ENCODE measurements at regions not wholly inside any gene's neighbourhood (a gene's known extent, or its start where the extent isn't known, plus 50 kb on each side); places are given as distances from the start of the nearest gene placed in this dataset.

DNA sequence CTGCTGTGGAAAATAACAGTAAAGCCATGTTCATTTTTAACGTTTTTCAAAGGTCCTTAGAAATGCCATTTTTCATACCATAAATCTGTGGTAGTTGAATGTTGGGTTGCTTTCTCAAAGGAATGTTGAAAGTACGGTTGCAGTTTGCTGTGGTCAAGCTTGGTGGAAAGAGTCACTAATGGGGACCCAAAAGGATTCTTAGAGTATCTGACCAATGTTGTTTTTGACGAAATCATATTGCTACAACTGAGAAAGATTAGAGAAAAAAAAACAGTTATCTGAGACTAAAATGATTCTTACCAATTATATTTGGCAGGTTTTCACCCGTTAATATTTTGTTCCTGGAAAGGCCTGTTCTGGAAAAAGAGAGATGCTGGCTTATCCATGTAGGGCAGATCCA lies 439.5 kb upstream of the ETAA1 start:
- Histone ChIP-seq H3K4me1 (no peaks in the 10 kb centered on the region), H3K36me3 (no peaks in the 10 kb centered on the region), H3K27me3 (no peaks in the 10 kb centered on the region), H3K4me3 (no peak overlapping the region), H3K27ac (no peak overlapping the region), H3K9me3 (no peaks in the 10 kb centered on the region)
- TF ChIP-seq, protein P1, sequence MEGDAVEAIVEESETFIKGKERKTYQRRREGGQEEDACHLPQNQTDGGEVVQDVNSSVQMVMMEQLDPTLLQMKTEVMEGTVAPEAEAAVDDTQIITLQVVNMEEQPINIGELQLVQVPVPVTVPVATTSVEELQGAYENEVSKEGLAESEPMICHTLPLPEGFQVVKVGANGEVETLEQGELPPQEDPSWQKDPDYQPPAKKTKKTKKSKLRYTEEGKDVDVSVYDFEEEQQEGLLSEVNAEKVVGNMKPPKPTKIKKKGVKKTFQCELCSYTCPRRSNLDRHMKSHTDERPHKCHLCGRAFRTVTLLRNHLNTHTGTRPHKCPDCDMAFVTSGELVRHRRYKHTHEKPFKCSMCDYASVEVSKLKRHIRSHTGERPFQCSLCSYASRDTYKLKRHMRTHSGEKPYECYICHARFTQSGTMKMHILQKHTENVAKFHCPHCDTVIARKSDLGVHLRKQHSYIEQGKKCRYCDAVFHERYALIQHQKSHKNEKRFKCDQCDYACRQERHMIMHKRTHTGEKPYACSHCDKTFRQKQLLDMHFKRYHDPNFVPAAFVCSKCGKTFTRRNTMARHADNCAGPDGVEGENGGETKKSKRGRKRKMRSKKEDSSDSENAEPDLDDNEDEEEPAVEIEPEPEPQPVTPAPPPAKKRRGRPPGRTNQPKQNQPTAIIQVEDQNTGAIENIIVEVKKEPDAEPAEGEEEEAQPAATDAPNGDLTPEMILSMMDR (IDR thresholded peaks at IDR 0.05), result no peak
- TF ChIP-seq POLR2A (IDR thresholded peaks at IDR 0.05) (no peak), EP300 (IDR thresholded peaks at IDR 0.05) (no peak), POLR2AphosphoS5 (IDR thresholded peaks at IDR 0.05) (no peak)
- 75% methylated on average over 4 of the region's 4 CpGs for WGBS
- no peak for DNase-seq (ENCODE audit: low spot score in 2 of 2)

DNA sequence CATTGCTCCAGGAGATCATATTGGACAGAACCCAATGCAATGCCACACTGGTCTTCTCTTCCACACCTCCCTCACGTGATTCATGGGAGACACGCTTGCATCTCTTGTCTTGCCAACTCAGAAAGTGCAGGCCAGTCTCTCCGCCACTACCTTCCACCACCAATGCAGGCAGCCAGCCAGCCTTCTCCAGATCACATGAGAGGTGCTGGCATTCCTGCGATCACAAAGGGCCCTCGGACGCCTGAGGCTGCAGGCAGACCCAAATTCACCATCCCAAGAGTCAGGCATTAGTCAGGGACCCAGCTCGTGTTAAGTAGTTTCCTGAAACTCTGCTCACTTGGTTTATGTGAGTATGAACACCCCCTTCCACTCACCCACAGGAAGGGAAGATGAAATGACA lies 437.0 kb upstream of the ETAA1 start:
- Histone ChIP-seq H3K4me1 (no peaks in the 10 kb centered on the region), H3K9me3 (no peaks in the 10 kb centered on the region), H3K4me3 (no peak overlapping the region), H3K36me3 (no peaks in the 10 kb centered on the region), H3K27me3 (no peaks in the 10 kb centered on the region), H3K27ac (no peak overlapping the region)
- TF ChIP-seq, protein P1 (IDR thresholded peaks at IDR 0.05), result no peak
- TF ChIP-seq POLR2A (IDR thresholded peaks at IDR 0.05) (no peak), EP300 (IDR thresholded peaks at IDR 0.05) (no peak), POLR2AphosphoS5 (IDR thresholded peaks at IDR 0.05) (no peak)
- 86% methylated on average over 7 of the region's 7 CpGs for WGBS
- no peak for DNase-seq (ENCODE audit: low spot score in 2 of 2)

DNA sequence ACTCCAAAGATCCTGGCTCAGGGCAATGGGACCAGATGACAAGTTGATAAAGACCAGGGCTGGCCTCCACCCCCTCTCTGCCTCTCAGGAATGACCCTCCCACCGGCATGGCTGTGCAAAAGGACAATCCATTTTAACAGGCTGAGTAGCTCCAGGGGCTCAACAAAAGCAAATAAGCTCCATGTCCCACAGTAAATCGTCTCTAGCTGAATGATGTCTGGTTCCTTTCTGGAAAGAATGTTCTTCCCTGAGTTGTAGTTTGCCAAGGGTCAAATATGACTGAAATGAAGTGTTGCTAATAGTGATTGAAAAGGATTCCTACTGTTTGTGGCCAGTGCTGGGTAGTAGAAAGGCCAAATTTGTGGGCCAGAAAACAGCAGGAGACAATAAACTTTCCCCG lies 434.4 kb upstream of the ETAA1 start:
- no peak for DNase-seq (ENCODE audit: low spot score in 2 of 2)
- no peaks in the 10 kb centered on the region for H3K9me3 ChIP-seq
- no peaks in the 10 kb centered on the region for H3K4me1 ChIP-seq
- no peak for TF ChIP-seq POLR2AphosphoS5 (IDR thresholded peaks at IDR 0.05)
- TF ChIP-seq, protein P1 (IDR thresholded peaks at IDR 0.05), result no peak
- no peak for TF ChIP-seq POLR2A (IDR thresholded peaks at IDR 0.05)
- no peak for TF ChIP-seq EP300 (IDR thresholded peaks at IDR 0.05)
- H3K27me3 ChIP-seq, result no peaks in the 10 kb centered on the region
- no peak overlapping the region for H3K4me3 ChIP-seq
- no peak overlapping the region for H3K27ac ChIP-seq
- WGBS, result 84% methylated on average over 3 of the region's 3 CpGs
- H3K36me3 ChIP-seq, result no peaks in the 10 kb centered on the region

DNA sequence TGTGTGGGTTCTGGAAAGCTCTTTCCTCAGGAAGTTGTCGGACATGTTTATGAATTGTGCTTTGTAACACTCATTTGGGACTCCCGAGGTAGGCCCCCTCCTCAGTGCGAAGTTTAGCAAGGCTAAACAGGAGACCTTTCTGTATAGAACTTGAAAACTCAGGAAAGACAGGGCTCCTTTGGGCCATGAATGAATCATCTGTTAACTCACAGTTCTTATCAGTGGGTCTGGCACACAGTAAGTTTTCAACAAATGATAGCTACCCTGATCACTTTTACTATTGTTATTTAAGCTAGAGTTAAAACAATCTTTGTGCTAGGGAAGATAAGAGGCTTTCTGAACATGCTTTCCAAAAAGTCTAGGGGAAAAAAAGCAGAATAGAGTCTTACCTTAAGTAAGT lies 430.5 kb upstream of the ETAA1 start:
- DNase-seq (ENCODE audit: low spot score in 2 of 2), result no peak
- no peak overlapping the region for H3K27ac ChIP-seq
- TF ChIP-seq POLR2A (IDR thresholded peaks at IDR 0.05) (no peak), POLR2AphosphoS5 (IDR thresholded peaks at IDR 0.05) (no peak), EP300 (IDR thresholded peaks at IDR 0.05) (no peak)
- TF ChIP-seq, protein P1 (IDR thresholded peaks at IDR 0.05), result no peak
- 84% methylated on average over 3 of the region's 3 CpGs for WGBS
- no peak overlapping the region for H3K4me3 ChIP-seq
- no peaks in the 10 kb centered on the region for H3K4me1 ChIP-seq
- H3K27me3 ChIP-seq, result no peaks in the 10 kb centered on the region
- H3K9me3 ChIP-seq, result no peaks in the 10 kb centered on the region
- no peaks in the 10 kb centered on the region for H3K36me3 ChIP-seq

DNA sequence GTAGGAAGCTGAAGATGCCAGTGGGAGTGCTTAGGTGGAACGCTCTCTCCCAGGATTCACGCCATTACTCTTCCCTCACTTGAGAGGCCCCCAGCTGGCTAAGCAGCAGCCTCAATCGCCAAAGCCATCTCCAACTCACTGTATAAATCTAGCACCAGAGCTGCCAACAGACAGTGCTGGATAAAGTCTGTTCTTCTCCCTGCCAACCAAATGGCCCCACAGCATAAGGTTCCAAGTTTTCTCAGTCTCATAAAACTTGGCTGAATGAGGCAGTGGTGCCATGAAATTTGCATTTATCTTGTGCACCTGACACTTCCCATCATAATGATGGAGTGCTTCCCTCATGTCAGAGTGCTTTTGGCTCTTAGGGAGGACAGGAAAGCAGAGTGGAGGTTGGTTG lies 428.2 kb upstream of the ETAA1 start:
- 77% methylated on average over 3 of the region's 3 CpGs for WGBS
- no peaks in the 10 kb centered on the region for H3K9me3 ChIP-seq
- no peak overlapping the region for H3K27ac ChIP-seq
- H3K4me1 ChIP-seq, result no peaks in the 10 kb centered on the region
- H3K27me3 ChIP-seq, result no peaks in the 10 kb centered on the region
- H3K4me3 ChIP-seq, result no peak overlapping the region
- TF ChIP-seq EP300 (IDR thresholded peaks at IDR 0.05) (no peak), POLR2AphosphoS5 (IDR thresholded peaks at IDR 0.05) (no peak), POLR2A (IDR thresholded peaks at IDR 0.05) (no peak)
- TF ChIP-seq, protein P1 (IDR thresholded peaks at IDR 0.05), result no peak
- no peaks in the 10 kb centered on the region for H3K36me3 ChIP-seq
- DNase-seq (ENCODE audit: low spot score in 2 of 2), result no peak
